Gastroesophageal sphincter (tissue), 3 donors: ENCODE measurements at regions not wholly inside any gene's neighbourhood (a gene's known extent, or its start where the extent isn't known, plus 50 kb on each side); places are given as distances from the start of the nearest gene placed in this dataset.

Source experiments
- POLR2A ChIP-seq, 2 donors: fragments of 450-650 bp; IDR thresholded peaks; one replicate each; pipeline ENCODE4 v1.6.1; 2017; ENCODE audit warnings: antibody characterized with exemption in 2 of 2, mild to moderate bottlenecking in 2 of 2, moderate library complexity in 1 of 2
- POLR2AphosphoS5 ChIP-seq: sonication (generic); formaldehyde crosslinking; IDR thresholded peaks from one replicate; pipeline ENCODE4 v1.6.1; 2017; ENCODE audit warnings: antibody characterized with exemption
- TF ChIP-seq, protein P1 (sequence below), 4 experiments: fragments of 200-600 bp in 2 of 4; fragments of 450-650 bp in 2 of 4; sonication (generic) in 1 of 4; IDR thresholded peaks; one replicate each; pipeline ENCODE4 v1.5.1; 2017 to 2019; ENCODE audit warnings: antibody characterized with exemption in 4 of 4, mild to moderate bottlenecking in 2 of 4, moderate library complexity in 2 of 4

DNA sequence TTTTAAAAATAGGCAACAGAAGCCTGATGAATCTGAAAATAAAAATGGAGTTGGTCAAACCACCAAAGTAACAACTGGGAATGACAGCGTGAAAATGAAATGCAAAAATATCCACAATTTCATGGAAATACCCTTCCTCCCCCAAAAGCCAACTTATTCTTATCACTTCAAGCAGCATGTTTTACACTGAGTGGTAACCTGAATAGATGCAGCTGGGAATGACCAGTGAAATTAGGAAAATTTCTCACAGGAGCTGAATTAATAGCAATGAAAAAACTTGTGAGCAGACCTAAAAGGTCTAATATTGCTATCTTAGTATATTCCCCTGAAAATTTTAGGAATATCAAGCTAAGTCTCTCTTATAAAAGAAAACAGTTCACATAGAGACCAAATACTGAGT, 239.0 kb downstream of the PCDH18 start:
- TF ChIP-seq POLR2AphosphoS5, result no peak
- TF ChIP-seq, protein P1, sequence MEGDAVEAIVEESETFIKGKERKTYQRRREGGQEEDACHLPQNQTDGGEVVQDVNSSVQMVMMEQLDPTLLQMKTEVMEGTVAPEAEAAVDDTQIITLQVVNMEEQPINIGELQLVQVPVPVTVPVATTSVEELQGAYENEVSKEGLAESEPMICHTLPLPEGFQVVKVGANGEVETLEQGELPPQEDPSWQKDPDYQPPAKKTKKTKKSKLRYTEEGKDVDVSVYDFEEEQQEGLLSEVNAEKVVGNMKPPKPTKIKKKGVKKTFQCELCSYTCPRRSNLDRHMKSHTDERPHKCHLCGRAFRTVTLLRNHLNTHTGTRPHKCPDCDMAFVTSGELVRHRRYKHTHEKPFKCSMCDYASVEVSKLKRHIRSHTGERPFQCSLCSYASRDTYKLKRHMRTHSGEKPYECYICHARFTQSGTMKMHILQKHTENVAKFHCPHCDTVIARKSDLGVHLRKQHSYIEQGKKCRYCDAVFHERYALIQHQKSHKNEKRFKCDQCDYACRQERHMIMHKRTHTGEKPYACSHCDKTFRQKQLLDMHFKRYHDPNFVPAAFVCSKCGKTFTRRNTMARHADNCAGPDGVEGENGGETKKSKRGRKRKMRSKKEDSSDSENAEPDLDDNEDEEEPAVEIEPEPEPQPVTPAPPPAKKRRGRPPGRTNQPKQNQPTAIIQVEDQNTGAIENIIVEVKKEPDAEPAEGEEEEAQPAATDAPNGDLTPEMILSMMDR (IDR thresholded peaks at IDR 0.05), result no peak
- TF ChIP-seq POLR2A (IDR thresholded peaks at IDR 0.05), result no peak
